Upper lobe of left lung (tissue), 6 donors: ENCODE measurements at regions not wholly inside any gene's neighbourhood (a gene's known extent, or its start where the extent isn't known, plus 50 kb on each side); places are given as distances from the start of the nearest gene placed in this dataset.

Experiments used
- ATAC-seq, 2 donors: fragments of 200-7000 bp; cut with Tn5 transposase; one replicate each; pipeline ENCODE4 v1.9.1; 2022; ENCODE audit warnings: mild to moderate bottlenecking in 2 of 2, moderate library complexity in 2 of 2; ENCODE audit not compliant: low FRiP score in 2 of 2
- DNase-seq, 2 donors: peaks; one replicate each; pipeline ENCODE4 v3.0.0-alpha.2; 2019 to 2020
- H3K27ac ChIP-seq, 4 donors: fragments of 200-600 bp; sonication (generic); one replicate each; pipeline ENCODE4 v1.5.1; 2016 to 2019
- H3K27me3 ChIP-seq, 4 donors: fragments of 200-600 bp; sonication (generic); one replicate each; pipeline ENCODE4 v1.5.1; 2017 to 2019
- H3K36me3 ChIP-seq, 4 donors: fragments of 200-600 bp; sonication (generic); one replicate each; pipeline ENCODE4 v1.5.1; 2016 to 2019
- H3K4me1 ChIP-seq, 4 donors: fragments of 200-600 bp; sonication (generic); one replicate each; pipeline ENCODE4 v1.5.1; 2018 to 2019
- H3K4me3 ChIP-seq, 4 donors: fragments of 200-600 bp; sonication (generic); one replicate each; pipeline ENCODE4 v1.5.1; 2017 to 2019; ENCODE audit warnings: mild to moderate bottlenecking in 2 of 4, moderate library complexity in 1 of 4
- H3K9me3 ChIP-seq, 4 donors: fragments of 200-600 bp; sonication (generic); one replicate each; pipeline ENCODE4 v1.5.1; 2018 to 2019
- EP300 ChIP-seq, 4 donors: sonication (generic); formaldehyde crosslinking; IDR thresholded peaks; one replicate each; pipeline ENCODE4 v1.5.1; 2017; ENCODE audit warnings: antibody characterized with exemption in 4 of 4, control low read depth in 2 of 4
- POLR2A ChIP-seq, 4 donors: fragments of 450-650 bp; IDR thresholded peaks; one replicate each; pipeline ENCODE4 v1.5.1; 2016 to 2017; ENCODE audit warnings: antibody characterized with exemption in 4 of 4, mild to moderate bottlenecking in 2 of 4
- POLR2AphosphoS5 ChIP-seq, 2 donors: sonication (generic); formaldehyde crosslinking; IDR thresholded peaks; one replicate each; pipeline ENCODE4 v1.5.1; 2017; ENCODE audit warnings: antibody characterized with exemption in 2 of 2
- WGBS, 2 donors: methylation state at CpG; one replicate each; pipeline ENCODE4 v1.1.5; 2017 to 2018; 5-methylcytosine and 5-hydroxymethylcytosine counted together
- TF ChIP-seq, protein P1 (sequence below), 6 experiments: fragments of 450-650 bp in 4 of 6; fragments of 200-600 bp in 2 of 6; sonication (generic) in 2 of 6; IDR thresholded peaks; one replicate each; pipeline ENCODE4 v1.5.1; 2016 to 2019; ENCODE audit warnings: antibody characterized with exemption in 6 of 6
- donor health status: DM: no; HTN: no; CAD: no; lungs with moderate emphysema.
- donor health status: DM: no; HTN: yes; CAD: no; lungs with severe emphysema.

DNA sequence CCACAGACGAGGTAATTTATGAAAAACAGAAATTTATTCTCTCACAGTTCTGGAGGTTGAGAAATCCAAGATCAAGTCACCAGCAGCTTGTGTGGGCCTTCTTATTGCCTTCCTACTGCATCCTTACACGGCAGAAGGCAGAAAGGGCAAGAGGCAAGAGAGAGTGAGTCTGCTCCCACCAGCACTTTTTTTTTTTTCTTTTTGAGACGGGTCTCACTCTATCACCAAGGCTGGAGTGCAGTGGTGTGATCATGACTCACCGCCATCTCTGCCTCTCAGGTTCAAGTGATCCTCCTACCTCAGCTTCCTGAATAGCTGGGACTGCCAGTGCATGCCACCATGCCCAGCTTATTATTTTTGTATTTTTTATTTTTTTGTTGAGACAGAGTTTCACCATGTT lies 78.5 kb upstream of the HK2 start:
- no peak for TF ChIP-seq POLR2A (IDR thresholded peaks at IDR 0.05)
- no peak for TF ChIP-seq EP300 (IDR thresholded peaks at IDR 0.05)
- no peak overlapping the region for H3K4me3 ChIP-seq
- peaks cover 0 to under 1% (median 0%) of the 10 kb centered on the region in 4 donors for H3K4me1 ChIP-seq
- no peak overlapping the region for H3K27ac ChIP-seq
- peaks cover 0 to 15% (median 8%) of the 10 kb centered on the region in 4 donors for H3K9me3 ChIP-seq
- no peak for ATAC-seq
- WGBS, 2 donors = 82 to 88% methylated on average over 4 of the region's 4 CpGs
- DNase-seq = no peak
- H3K36me3 ChIP-seq = no peaks in the 10 kb centered on the region
- H3K27me3 ChIP-seq = no peaks in the 10 kb centered on the region

DNA sequence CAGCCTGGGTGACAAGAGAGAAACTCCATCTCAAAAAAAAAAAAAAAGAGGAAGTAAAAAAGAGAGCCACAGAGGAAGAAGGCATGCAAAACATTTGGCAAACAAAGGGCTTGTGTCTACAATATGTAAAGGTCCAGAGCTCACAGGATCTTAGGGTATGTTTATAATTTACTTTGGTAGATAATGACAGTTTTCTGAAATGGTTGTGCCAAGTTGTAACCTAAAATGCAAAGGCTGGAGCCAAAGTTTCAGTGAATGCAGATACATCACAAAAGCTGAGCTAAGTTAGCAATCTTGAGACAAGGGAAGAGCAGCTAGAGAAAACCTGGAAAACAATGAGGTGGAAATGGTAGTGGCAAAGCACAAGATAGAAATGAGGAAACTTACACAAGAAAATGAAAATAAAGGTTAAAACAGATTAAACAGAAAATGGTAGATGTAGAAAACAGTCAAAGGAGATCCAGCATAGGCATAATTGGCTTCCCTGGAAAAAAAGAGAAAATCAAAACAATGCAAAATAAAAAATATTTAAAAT lies 77.5 kb upstream of the HK2 start:
- Histone ChIP-seq H3K4me3 (no peak overlapping the region), H3K9me3 (peaks cover 0 to 15% (median 8%) of the 10 kb centered on the region in 4 donors), H3K4me1 (peaks cover 0 to 8% (median 0%) of the 10 kb centered on the region in 4 donors), H3K27me3 (no peaks in the 10 kb centered on the region), H3K27ac (no peak overlapping the region), H3K36me3 (no peaks in the 10 kb centered on the region)
- no peak for ATAC-seq
- TF ChIP-seq POLR2AphosphoS5 (IDR thresholded peaks at IDR 0.05) (no peak), EP300 (IDR thresholded peaks at IDR 0.05) (no peak), POLR2A (IDR thresholded peaks at IDR 0.05) (no peak)
- TF ChIP-seq, protein P1, sequence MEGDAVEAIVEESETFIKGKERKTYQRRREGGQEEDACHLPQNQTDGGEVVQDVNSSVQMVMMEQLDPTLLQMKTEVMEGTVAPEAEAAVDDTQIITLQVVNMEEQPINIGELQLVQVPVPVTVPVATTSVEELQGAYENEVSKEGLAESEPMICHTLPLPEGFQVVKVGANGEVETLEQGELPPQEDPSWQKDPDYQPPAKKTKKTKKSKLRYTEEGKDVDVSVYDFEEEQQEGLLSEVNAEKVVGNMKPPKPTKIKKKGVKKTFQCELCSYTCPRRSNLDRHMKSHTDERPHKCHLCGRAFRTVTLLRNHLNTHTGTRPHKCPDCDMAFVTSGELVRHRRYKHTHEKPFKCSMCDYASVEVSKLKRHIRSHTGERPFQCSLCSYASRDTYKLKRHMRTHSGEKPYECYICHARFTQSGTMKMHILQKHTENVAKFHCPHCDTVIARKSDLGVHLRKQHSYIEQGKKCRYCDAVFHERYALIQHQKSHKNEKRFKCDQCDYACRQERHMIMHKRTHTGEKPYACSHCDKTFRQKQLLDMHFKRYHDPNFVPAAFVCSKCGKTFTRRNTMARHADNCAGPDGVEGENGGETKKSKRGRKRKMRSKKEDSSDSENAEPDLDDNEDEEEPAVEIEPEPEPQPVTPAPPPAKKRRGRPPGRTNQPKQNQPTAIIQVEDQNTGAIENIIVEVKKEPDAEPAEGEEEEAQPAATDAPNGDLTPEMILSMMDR (IDR thresholded peaks at IDR 0.05) = no peak
- no peak for DNase-seq

DNA sequence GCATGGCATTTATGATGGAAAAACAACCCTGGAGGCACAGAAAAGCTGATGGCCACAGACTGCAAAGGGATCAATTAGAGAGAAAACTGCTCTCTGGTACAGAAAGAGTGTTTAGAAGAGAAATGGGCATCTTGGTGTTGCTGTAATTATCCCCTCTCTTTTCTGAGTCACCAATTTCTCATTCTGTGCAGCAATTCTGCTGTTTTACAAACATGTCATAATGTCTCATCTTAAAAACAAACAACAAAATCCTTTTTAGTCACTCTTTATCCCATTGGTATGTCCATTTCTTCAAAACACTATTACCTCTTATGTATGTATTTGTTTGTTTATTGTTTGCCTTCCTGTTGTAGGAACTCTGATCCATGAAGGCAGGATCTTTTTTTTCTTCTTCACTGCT lies 73.9 kb upstream of the HK2 start:
- H3K27me3 ChIP-seq = no peaks in the 10 kb centered on the region
- TF ChIP-seq POLR2AphosphoS5 (IDR thresholded peaks at IDR 0.05) = no peak
- no peak for TF ChIP-seq POLR2A (IDR thresholded peaks at IDR 0.05)
- TF ChIP-seq, protein P1 (IDR thresholded peaks at IDR 0.05) = no peak
- TF ChIP-seq EP300 (IDR thresholded peaks at IDR 0.05) = no peak
- peaks cover 0 to 15% (median 8%) of the 10 kb centered on the region in 4 donors for H3K9me3 ChIP-seq
- ATAC-seq = no peak
- H3K4me3 ChIP-seq = no peak overlapping the region
- peaks cover 8 to 18% (median 11%) of the 10 kb centered on the region in 4 donors for H3K4me1 ChIP-seq
- DNase-seq = no peak
- no peaks in the 10 kb centered on the region for H3K36me3 ChIP-seq
- H3K27ac ChIP-seq = no peak overlapping the region

DNA sequence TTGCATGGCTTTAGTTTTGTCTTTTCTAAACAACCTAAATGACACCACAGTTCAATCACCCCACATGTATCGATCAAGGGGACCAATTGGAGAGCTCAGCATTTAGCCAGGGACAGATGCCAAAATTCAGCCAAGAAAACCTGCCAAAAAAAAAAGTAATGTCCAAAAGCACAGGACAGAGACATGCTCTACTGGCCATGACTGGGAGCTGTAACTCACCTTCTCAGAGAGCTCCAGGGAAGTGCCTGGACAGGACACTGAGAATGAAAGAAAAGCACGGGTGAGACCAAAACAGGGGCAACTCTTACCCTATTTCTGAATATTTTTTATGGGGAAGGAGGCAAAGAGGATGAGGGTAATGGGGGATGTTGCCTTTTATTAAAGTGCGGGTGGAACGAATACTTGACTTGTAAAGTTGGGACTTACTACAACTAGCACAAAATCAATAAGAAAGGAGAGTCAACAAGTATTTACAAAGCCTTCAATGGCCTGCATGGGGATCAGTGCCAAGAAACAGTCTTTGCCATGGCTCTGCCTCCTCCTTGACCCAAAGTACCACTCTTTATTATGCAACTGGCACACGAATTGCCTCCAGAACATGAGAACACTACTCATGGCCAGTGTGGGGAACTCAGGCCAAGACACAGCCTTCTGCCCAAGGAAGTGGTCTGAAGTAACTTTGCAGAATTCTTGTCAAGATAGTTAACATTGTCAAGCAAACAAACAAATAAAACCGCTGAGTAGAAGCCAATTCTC lies 72.9 kb upstream of the HK2 start:
- TF ChIP-seq EP300 (IDR thresholded peaks at IDR 0.05) (peak in 2 of 4 donors; percentile 54 to 92), POLR2AphosphoS5 (IDR thresholded peaks at IDR 0.05) (peak; percentile 45 to 79), POLR2A (IDR thresholded peaks at IDR 0.05) (no peak)
- TF ChIP-seq, protein P1 (IDR thresholded peaks at IDR 0.05) = no peak
- H3K4me3 ChIP-seq = no peak overlapping the region
- no peaks in the 10 kb centered on the region for H3K36me3 ChIP-seq
- peaks cover 0 to 9% (median 7%) of the 10 kb centered on the region in 4 donors for H3K9me3 ChIP-seq
- H3K27me3 ChIP-seq = no peaks in the 10 kb centered on the region
- H3K4me1 ChIP-seq = peaks cover 8 to 21% (median 15%) of the 10 kb centered on the region in 4 donors
- DNase-seq (peak in 1 of 2 donors; percentile 85), ATAC-seq (peak; percentile 72 to 90)
- H3K27ac ChIP-seq = peak overlapping the region in 1 of 4 donors; percentile 50
- 55 to 72% methylated on average over 6 of the region's 6 CpGs for WGBS, 2 donors

DNA sequence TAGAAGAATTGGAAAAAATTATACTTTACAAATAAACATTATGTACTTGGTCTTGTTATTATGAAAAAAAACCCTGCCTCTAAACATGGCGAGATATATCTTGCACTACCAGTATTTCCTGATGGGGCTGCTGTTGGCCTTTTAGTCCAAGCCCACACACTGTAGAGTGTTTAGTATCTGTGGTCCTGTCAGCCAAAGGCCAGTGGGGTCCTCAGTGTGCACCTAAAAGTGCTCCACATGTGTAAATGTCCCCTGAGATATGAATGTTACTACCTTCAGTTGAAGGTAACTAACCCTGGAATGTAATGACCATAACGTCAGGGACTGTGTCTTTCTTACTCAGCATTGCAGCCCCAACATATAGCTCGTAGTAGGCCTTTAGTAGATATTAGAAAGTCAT lies 71.1 kb upstream of the HK2 start:
- no peak for DNase-seq
- no peaks in the 10 kb centered on the region for H3K9me3 ChIP-seq
- no peak for ATAC-seq
- H3K27ac ChIP-seq = no peak overlapping the region
- peaks cover 8 to 21% (median 15%) of the 10 kb centered on the region in 4 donors for H3K4me1 ChIP-seq
- H3K36me3 ChIP-seq = no peaks in the 10 kb centered on the region
- no peak overlapping the region for H3K4me3 ChIP-seq
- 91 to 94% methylated on average over 3 of the region's 3 CpGs for WGBS, 2 donors
- no peaks in the 10 kb centered on the region for H3K27me3 ChIP-seq
- TF ChIP-seq EP300 (IDR thresholded peaks at IDR 0.05) = no peak
- TF ChIP-seq POLR2AphosphoS5 (IDR thresholded peaks at IDR 0.05) = no peak
- no peak for TF ChIP-seq POLR2A (IDR thresholded peaks at IDR 0.05)
- TF ChIP-seq, protein P1 (IDR thresholded peaks at IDR 0.05) = peak in 1 of 6 experiments; percentile 8
